Activated CD8-positive, alpha-beta T cell treated with anti-CD3 and anti-CD28 coated beads, Interleukin-2, amount 10 ng/mL, durations not matched to agents 7 days and 5 days (primary cell): ENCODE measurements at regions not wholly inside any gene's neighbourhood (a gene's known extent, or its start where the extent isn't known, plus 50 kb on each side); places are given as distances from the start of the nearest gene placed in this dataset.

Source experiments
- ATAC-seq: fragments of 150-1000 bp; cut with Tn5 transposase; one replicate; pipeline ENCODE4 v1.10.0; 2021; ENCODE audit warnings: moderate library complexity
- CTCF ChIA-PET: fragments of 350-600 bp; sonication (Branson Sonifier 250); formaldehyde crosslinking; loops from one replicate; lab custom pipeline; 2021; ENCODE audit warnings: antibody characterized with exemption; lab: Charles Lee
- POLR2A ChIA-PET: fragments of 350-600 bp; sonication (Branson Sonifier 250); formaldehyde crosslinking; loops from one replicate; lab custom pipeline; 2021; ENCODE audit warnings: antibody characterized with exemption; lab: Charles Lee
- DNase-seq: peaks from one replicate; pipeline ENCODE4 v3.0.0-alpha.2; 2020
- H3K27ac Mint-ChIP-seq: one replicate; pipeline ENCODE4 v1.8.0; 2021; ENCODE audit warnings: mild to moderate bottlenecking, mixed read lengths
- H3K27me3 Mint-ChIP-seq: one replicate; pipeline ENCODE4 v1.8.0; 2021; ENCODE audit warnings: low read depth, mixed read lengths
- H3K36me3 Mint-ChIP-seq: one replicate; pipeline ENCODE4 v1.8.0; 2021; ENCODE audit warnings: low read depth, mixed read lengths
- H3K4me1 Mint-ChIP-seq: one replicate; pipeline ENCODE4 v1.8.0; 2021; ENCODE audit warnings: low read depth, mixed read lengths
- H3K4me3 Mint-ChIP-seq: one replicate; pipeline ENCODE4 v1.8.0; 2021; ENCODE audit warnings: mild to moderate bottlenecking, mixed read lengths
- H3K9me3 Mint-ChIP-seq: one replicate; pipeline ENCODE4 v1.8.0; 2022; ENCODE audit warnings: mixed read lengths; ENCODE audit not compliant: insufficient read depth

DNA sequence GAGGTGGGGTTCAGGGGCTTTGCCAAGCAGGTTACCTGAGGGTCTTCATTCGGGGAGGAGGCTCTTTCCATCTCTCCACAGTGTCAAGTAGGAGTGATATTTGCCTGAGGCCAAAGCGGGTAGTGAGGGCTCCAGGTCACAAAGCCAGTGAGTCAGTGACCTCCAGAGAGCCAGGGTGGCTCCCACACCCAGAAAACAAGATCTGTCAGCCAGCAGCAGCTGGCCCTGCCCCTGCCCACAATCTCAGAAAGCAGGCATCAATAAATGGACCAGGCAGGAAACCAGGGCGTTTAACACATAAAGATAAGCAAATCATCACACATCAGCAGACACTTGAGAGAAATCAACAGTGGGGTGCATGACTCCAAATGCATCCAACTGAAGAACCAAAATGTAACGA, 250.8 kb downstream of the CDH26 start:
- ChIA-PET CTCF (interaction anchor here (1.0 to 2.9 kb wide), 3 partner anchors 55 to 1020 kb away, joined by 3 to 16 read pairs (median 5); no protein-coding TSS in a partner anchor), POLR2A (no interaction called here)
- Mint-ChIP-seq H3K27ac (no peak overlapping the region), H3K36me3 (no peaks in the 10 kb centered on the region), H3K9me3 (no peaks in the 10 kb centered on the region), H3K4me1 (peaks cover 3% of the 10 kb centered on the region), H3K27me3 (peaks cover 2% of the 10 kb centered on the region), H3K4me3 (no peak overlapping the region)
- DNase-seq (no peak), ATAC-seq (no peak)

DNA sequence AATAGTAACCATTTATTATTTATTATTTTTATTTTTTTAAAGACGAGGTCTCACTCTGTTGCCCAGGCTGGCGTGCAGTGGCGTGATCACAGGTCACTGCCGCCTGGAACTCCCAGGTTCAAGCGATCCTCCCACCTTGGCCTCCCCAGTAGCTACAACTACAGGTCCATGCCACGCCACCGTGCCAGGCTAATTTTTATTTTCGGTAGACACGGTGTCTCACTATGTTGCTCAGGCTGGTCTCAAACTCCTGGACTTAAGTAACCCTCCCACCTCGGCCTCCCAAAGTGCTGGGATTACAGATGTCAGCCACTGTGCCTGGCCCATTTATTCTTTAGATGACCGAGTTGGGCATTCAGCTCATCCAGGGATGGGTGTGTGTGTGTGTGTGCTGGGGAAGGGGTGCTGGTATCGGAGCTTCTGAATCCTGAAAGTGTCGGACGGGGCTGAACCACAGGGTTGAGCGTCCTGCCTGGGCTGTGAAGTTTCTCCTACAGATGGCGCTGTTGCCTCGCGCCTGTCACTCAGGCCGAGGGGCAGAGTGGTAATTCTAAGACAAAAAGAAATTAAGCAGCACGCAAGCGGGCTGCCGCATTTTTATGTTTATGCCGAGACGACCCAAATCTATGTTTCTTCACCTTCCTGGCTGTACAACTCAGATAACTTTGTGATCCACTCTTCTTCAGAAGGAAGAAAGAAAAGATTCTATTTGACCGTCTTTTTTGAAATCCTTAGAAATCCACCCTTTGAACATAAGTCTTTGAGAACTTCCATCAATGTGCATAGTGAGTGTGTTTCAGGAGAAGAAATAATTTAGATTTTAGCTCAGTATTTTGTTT, 252.8 kb downstream of the CDH26 start:
- peak; percentile 91 for ATAC-seq
- CTCF ChIA-PET, result interaction anchor here (0.5 to 2.9 kb wide), 14 partner anchors 8 to 1018 kb away, joined by 3 to 19 read pairs (median 4); no protein-coding TSS in a partner anchor
- H3K36me3 Mint-ChIP-seq, result no peaks in the 10 kb centered on the region
- H3K4me1 Mint-ChIP-seq, result peaks cover 3% of the 10 kb centered on the region
- no peaks in the 10 kb centered on the region for H3K9me3 Mint-ChIP-seq
- POLR2A ChIA-PET, result no interaction called here
- H3K27me3 Mint-ChIP-seq, result no peaks in the 10 kb centered on the region
- H3K4me3 Mint-ChIP-seq, result no peak overlapping the region
- H3K27ac Mint-ChIP-seq, result no peak overlapping the region
- DNase-seq, result peak; percentile 71

DNA sequence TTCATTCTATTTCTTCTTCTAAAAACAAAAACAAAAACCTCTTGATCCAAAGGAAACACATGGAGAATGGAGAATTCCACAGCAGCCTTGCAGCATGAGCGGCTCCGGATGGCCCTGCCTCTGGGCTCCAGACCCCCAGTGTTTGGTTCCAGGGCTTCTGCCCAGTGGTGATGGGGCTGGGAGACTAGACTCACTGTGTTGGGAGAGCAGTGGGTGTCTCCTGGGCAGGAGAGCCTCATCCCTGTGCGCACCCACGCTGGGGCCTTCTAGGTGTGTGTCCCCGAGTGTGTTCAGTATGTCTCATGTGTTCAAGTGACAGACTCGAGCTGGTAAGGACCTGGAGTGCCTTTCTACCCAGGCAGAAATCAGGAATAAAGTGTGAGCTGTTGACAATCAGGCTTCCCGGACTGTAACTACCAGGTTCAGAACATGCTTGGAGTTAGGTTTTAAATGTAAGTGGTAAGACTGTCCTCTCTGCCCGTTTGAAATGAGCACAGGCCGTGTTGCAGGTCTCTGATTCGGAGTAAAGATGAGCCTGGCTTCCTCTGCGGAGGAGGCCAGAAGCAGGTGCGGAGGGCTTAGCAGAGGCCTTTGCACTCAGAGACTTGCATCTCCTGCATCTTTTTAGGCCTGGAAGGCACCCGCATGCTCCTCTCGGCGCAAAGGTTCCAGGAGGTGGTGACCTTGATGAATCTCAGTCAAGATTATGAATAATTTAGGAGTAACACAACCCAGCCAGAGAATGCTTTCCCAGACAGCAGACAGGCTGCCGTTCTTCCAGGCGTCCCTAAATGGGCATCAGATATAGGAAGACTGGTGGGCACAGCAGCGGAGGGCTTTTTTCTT, 253.6 kb downstream of the CDH26 start:
- ChIA-PET CTCF (interaction anchor here (0.9 to 2.9 kb wide), 8 partner anchors 14 to 338 kb away, joined by 3 to 19 read pairs (median 4); no protein-coding TSS in a partner anchor), POLR2A (no interaction called here)
- no peak for ATAC-seq
- Mint-ChIP-seq H3K4me3 (no peak overlapping the region), H3K9me3 (no peaks in the 10 kb centered on the region), H3K27ac (no peak overlapping the region), H3K4me1 (peaks cover 3% of the 10 kb centered on the region), H3K27me3 (no peaks in the 10 kb centered on the region), H3K36me3 (no peaks in the 10 kb centered on the region)
- no peak for DNase-seq

DNA sequence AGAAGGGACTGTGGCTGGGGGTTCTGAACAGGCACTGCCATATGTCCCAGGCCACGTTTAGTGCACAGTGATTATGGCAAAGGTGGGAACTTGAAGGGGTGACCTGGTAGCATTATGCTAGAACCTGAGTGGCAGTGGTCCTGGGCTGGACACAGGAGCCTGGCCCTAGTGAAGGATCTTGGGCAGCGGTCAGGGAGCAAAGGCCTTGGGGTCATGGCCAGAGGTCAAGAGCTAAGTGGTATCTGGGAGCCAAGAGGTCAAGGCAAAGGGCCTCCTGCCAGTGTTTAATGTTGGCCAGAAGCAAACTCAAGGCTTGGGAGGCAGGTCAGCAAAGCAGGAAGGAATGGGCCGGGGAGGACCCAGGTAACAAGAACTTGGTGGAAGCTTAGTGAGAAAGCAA, 254.5 kb downstream of the CDH26 start:
- no peak for ATAC-seq
- DNase-seq, result no peak
- H3K4me1 Mint-ChIP-seq, result peaks cover 3% of the 10 kb centered on the region
- no peak overlapping the region for H3K4me3 Mint-ChIP-seq
- ChIA-PET POLR2A (no interaction called here), CTCF (interaction anchor here (1.0 kb wide), 1 partner anchor 210 kb away, joined by 3 read pairs; no protein-coding TSS in a partner anchor)
- no peaks in the 10 kb centered on the region for H3K36me3 Mint-ChIP-seq
- no peaks in the 10 kb centered on the region for H3K27me3 Mint-ChIP-seq
- H3K9me3 Mint-ChIP-seq, result no peaks in the 10 kb centered on the region
- H3K27ac Mint-ChIP-seq, result peak overlapping the region; percentile 19

DNA sequence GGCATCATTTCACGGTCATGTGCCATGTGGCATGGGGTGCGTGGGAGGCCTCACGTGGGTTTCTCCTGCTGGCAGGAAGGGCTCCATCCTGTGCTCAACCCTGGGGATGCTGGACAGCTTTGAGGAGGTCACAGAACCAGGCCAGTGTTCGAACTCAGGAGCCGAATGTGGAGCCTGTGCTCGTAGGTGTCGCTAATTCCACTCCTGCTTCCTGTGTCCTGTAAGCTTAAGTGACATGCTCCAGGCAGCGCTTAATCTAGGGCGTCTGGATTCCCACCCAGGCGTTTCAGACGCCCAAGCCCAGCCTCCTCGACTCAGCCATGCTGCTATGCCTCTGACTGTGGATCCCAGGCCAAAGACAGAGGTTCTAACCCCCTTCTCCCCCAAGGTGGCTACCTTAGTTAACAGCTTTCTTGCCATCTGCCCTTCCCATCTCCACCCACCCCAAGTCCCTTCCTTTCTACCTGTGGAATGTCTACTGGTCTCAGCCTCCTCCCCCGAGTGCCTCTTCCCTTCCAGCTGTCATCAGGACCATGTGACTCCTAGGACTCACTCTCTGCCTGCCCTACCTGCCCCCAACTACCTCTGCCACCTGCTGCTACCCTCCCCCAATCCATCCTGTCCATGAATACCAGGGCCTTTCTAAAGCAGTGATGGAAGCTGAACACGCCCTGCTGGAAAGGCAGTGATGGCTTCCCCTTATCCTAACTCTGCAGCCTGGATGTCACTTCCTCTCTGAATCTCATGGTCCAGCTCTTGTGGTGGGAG, 255.1 kb downstream of the CDH26 start:
- CTCF ChIA-PET, result no interaction called here
- H3K9me3 Mint-ChIP-seq, result no peaks in the 10 kb centered on the region
- ATAC-seq (no peak), DNase-seq (no peak)
- POLR2A ChIA-PET, result no interaction called here
- H3K27ac Mint-ChIP-seq, result no peak overlapping the region
- no peak overlapping the region for H3K4me3 Mint-ChIP-seq
- H3K36me3 Mint-ChIP-seq, result no peaks in the 10 kb centered on the region
- H3K4me1 Mint-ChIP-seq, result peaks cover 3% of the 10 kb centered on the region
- no peaks in the 10 kb centered on the region for H3K27me3 Mint-ChIP-seq

DNA sequence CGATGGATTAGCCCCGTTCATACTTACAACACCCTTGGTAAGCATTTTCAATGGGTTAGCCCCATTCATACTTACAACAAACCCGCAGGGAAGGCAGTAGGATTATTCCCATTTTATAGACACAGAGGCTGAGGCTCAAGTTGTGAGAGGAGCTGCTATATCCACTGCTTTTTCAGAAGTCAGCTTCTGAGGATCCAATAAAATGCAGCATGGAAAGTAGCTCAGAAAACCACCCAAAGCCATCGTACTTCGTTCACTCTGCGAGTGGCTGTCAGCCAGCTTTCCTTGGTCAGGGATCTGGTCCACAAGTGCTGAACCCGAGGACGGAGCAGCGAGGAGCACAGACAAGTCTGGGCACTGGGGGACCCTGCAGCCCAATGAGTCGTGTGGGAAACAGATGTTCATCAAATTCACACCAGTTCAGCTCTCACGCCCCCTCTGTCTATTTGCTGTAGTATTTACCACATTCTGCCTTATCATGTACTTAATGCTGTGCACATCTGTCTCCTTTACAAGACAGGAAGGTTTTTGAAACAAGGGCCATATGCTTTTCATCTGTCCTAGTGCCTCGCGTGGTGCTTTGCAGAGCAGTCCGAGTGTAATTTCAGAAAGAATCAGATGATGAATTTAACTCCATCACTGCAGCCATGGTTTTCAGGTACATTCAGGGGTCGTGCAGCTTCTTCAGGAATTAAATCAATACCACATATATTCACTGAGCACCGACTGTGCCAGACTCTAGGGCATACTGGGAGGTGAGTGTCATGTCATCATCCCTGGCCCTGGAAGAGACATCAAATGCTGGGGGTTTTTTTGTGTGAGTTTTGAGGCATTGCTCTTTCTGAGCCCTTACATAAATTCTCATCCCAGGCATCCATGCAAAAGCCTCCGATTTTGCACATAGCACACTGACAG, 256.9 kb downstream of the CDH26 start:
- ChIA-PET CTCF (interaction anchor here (1.1 kb wide), 1 partner anchor 1014 kb away, joined by 3 read pairs; no protein-coding TSS in a partner anchor), POLR2A (no interaction called here)
- H3K27ac Mint-ChIP-seq, result no peak overlapping the region
- peaks cover 3% of the 10 kb centered on the region for H3K4me1 Mint-ChIP-seq
- no peaks in the 10 kb centered on the region for H3K27me3 Mint-ChIP-seq
- DNase-seq (no peak), ATAC-seq (no peak)
- H3K9me3 Mint-ChIP-seq, result no peaks in the 10 kb centered on the region
- no peaks in the 10 kb centered on the region for H3K36me3 Mint-ChIP-seq
- no peak overlapping the region for H3K4me3 Mint-ChIP-seq

DNA sequence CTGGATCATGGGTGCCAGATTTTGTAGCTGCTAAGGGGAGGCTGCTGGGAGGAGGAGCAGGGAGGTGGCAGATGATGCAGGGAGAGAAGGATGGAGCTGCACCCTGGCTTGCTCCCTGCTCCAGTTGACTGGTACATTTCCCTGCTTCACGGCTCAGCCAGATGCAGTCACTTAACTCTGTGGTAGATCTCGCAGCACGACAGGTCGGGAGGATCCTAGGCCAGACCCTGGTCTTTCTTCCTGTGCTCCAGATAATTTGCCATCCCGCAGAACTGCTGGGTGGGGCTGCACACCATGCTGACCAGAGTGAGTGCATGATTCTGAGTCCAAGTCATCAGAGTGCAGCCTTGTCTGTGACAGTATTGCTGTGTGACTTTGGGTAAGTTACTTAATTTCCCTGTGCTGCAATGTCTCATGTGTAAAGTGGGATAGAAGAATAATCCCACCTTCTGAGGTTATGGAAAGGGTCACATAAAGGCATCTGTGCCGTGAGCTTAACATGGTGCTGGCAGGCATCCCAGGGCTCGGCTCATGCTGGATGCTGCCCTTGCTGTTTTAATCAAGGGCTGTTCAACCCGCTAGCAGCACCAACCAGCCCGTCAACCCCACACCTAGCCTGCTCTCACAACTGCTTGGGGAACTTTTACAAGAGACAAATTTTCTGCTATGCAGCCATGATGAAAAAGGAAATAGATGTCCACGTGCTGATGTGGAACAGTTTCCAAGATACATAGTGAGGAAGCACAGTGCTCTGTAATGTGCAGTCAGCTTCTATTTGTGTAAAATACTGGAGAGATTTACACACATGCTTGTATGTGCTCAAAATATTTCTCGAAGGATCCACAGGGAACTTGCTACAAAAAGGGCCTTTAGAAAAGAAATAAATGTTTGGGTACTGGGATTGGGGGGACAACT, 257.9 kb downstream of the CDH26 start:
- no peak overlapping the region for H3K4me3 Mint-ChIP-seq
- POLR2A ChIA-PET, result no interaction called here
- no peaks in the 10 kb centered on the region for H3K9me3 Mint-ChIP-seq
- no peak overlapping the region for H3K27ac Mint-ChIP-seq
- H3K4me1 Mint-ChIP-seq, result peaks cover 2% of the 10 kb centered on the region
- no peaks in the 10 kb centered on the region for H3K36me3 Mint-ChIP-seq
- CTCF ChIA-PET, result no interaction called here
- ATAC-seq (no peak), DNase-seq (no peak)
- no peaks in the 10 kb centered on the region for H3K27me3 Mint-ChIP-seq

DNA sequence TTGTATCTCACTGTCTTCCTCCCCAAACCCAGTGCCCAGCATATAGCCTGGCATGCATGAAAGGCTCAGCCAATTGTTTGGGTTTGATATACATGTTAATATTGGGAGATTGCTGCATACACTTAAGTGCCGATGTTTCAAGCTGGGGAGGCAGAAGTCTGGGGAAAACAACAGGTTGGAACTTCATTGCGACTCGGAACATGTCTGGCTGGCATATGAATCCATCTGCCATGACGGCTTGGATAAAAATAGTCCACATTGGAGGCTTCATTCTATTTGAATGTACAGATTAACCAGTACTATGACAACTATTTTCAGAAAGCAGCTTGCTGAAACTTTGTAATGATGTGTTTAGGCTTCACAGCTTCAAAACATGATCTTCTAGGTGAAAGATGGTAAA, 261.0 kb downstream of the CDH26 start:
- CTCF ChIA-PET, result interaction anchor here (1.0 kb wide), 1 partner anchor 8 kb away, joined by 3 read pairs; no protein-coding TSS in a partner anchor
- Mint-ChIP-seq H3K4me3 (no peak overlapping the region), H3K36me3 (no peaks in the 10 kb centered on the region), H3K27ac (no peak overlapping the region), H3K27me3 (no peaks in the 10 kb centered on the region), H3K4me1 (no peaks in the 10 kb centered on the region), H3K9me3 (no peaks in the 10 kb centered on the region)
- POLR2A ChIA-PET, result no interaction called here
- ATAC-seq (no peak), DNase-seq (no peak)

DNA sequence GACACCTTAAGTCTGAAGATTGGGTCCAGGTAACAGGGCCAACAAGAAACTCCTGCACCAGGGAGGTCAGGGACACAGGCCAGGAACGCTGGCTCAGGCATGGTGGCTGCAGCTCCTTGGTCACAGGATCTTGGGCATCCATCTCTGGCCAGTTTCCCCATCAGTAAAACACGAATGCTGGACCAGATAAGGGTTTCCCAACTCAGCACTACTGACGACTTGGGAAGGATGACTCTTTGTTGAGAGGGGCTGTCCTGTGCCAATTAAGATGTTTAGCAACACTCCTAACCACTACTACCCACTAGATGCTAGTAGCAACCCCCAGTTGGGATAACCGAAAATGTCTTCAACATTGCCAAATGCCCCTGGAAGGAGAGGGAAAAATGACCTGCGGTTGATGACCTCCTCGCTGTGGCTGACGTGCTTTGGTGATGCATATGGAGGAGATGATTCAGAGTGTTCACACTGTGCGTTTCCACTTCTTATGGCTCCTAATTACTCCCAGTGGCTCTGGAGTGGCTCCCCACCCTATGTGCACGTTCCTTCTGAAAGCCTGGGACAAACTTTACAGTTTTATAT, 261.9 kb downstream of the CDH26 start:
- Mint-ChIP-seq H3K9me3 (no peaks in the 10 kb centered on the region), H3K4me3 (no peak overlapping the region), H3K36me3 (no peaks in the 10 kb centered on the region), H3K27me3 (no peaks in the 10 kb centered on the region), H3K27ac (no peak overlapping the region), H3K4me1 (no peaks in the 10 kb centered on the region)
- no peak for DNase-seq
- CTCF ChIA-PET, result interaction anchor here (1.0 kb wide), 1 partner anchor 9 kb away, joined by 3 read pairs; no protein-coding TSS in a partner anchor
- no peak for ATAC-seq
- POLR2A ChIA-PET, result no interaction called here

DNA sequence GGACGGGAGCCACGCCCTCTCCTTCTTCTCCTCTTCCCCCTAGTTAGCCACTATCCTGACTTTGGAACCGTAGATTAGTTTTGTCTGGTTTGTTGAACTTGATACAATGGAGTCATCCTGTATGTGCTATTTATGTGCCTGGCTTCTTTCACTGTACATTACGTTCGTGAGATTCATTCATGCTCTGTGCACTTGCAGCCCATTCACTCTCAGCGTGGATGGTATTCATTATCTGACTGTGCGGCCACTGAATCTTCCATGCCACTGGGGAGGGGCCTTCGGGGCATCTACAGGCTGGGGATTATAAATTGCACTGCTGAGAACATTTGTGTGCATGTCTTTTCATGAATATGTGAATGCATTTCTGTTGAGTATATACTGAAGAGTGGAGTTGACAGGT, 262.5 kb downstream of the CDH26 start:
- Mint-ChIP-seq H3K36me3 (no peaks in the 10 kb centered on the region), H3K27ac (no peak overlapping the region), H3K4me1 (no peaks in the 10 kb centered on the region), H3K4me3 (no peak overlapping the region), H3K27me3 (no peaks in the 10 kb centered on the region), H3K9me3 (no peaks in the 10 kb centered on the region)
- DNase-seq (no peak), ATAC-seq (no peak)
- POLR2A ChIA-PET, result no interaction called here
- CTCF ChIA-PET, result no interaction called here
